ENCODE measurements at regions not wholly inside any gene's neighbourhood (a gene's known extent, or its start where the extent isn't known, plus 50 kb on each side); places are given as distances from the start of the nearest gene placed in this dataset.
"Not testable (repeated sequence)": the region's sequence is repeated elsewhere in the genome, so short reads cannot be mapped to it uniquely, and the experiment has no call there.

DNA sequence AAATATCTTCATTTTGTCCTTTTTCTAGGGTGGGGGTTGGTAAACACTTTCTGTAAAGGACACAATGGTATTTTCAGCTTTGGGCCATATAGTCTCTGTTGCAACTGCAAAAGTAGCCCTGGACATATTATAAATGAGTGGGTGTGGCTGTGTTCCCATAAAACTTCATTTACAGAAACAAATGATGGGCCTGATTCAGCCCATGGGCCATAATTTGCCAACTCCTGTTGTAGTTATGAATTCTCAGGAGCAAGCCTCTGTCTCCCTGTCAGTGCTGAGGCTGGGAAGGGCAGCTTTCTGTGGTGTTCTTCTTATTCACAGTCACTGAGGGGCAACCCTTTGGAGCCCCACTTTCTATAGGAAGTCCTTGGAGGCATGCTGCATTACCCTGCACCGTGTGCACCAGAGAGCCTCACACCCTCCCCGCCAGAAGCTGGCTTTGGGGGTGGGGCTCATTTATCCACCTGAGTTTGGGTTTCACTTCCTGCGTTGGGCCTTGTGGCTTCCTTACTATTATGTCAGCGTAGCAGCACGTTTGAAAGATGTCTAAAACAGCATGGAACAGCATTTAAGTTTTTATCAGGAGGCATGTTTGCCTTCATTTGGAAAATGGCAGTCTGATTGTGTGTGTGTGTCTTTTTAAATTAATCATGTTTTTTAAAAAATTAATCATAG lies 60.8 kb upstream of the FAN1 start:
- TF ChIP-seq, protein P1, sequence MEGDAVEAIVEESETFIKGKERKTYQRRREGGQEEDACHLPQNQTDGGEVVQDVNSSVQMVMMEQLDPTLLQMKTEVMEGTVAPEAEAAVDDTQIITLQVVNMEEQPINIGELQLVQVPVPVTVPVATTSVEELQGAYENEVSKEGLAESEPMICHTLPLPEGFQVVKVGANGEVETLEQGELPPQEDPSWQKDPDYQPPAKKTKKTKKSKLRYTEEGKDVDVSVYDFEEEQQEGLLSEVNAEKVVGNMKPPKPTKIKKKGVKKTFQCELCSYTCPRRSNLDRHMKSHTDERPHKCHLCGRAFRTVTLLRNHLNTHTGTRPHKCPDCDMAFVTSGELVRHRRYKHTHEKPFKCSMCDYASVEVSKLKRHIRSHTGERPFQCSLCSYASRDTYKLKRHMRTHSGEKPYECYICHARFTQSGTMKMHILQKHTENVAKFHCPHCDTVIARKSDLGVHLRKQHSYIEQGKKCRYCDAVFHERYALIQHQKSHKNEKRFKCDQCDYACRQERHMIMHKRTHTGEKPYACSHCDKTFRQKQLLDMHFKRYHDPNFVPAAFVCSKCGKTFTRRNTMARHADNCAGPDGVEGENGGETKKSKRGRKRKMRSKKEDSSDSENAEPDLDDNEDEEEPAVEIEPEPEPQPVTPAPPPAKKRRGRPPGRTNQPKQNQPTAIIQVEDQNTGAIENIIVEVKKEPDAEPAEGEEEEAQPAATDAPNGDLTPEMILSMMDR (conservative IDR thresholded peaks at IDR 0.05 in 1 of 2, IDR thresholded peaks at IDR 0.05 in 1 of 2; ENCODE audit: low read depth in 1 of 2, low read length in 2 of 2): not testable (repeated sequence)
- TF ChIP-seq EZH2 (IDR thresholded peaks at IDR 0.05; ENCODE audit: low read length, missing control alignments): not testable (repeated sequence)

All from fibroblast of lung (primary cell).